HG02938 (cell line): ENCODE measurements at regions not wholly inside any gene's neighbourhood (a gene's known extent, or its start where the extent isn't known, plus 50 kb on each side); places are given as distances from the start of the nearest gene placed in this dataset.
"Not testable (repeated sequence)": the region's sequence is repeated elsewhere in the genome, so short reads cannot be mapped to it uniquely, and the experiment has no call there.

Experiments
- ATAC-seq: cut with Tn5 transposase; IDR thresholded peaks from one replicate; pipeline ENCODE4 v1.9.1; 2021; ENCODE audit warnings: mild to moderate bottlenecking, moderate library complexity; ENCODE audit not compliant: unreplicated experiment

GRCh38 chr5:72760259-72760658 lies 56.2 kb upstream of the TNPO1 start:
- ATAC-seq = no peak

GRCh38 chr5:72752909-72753308 lies 63.6 kb upstream of the TNPO1 start:
- no peak for ATAC-seq

- no peak for ATAC-seq
Observed at GRCh38 chr5:72749362-72749997, 67.0 kb upstream of the TNPO1 start.

GRCh38 chr5:72747826-72748225 lies 68.6 kb upstream of the TNPO1 start:
- ATAC-seq = no peak

- no peak for ATAC-seq
Observed at GRCh38 chr5:72746736-72747135, 69.7 kb upstream of the TNPO1 start.

GRCh38 chr5:72744136-72744535 lies 72.3 kb upstream of the TNPO1 start:
- no peak for ATAC-seq

- ATAC-seq = no peak
Observed at GRCh38 chr5:72741805-72742204, 74.7 kb upstream of the TNPO1 start.

GRCh38 chr5:72733810-72734209 lies 82.7 kb upstream of the TNPO1 start:
- ATAC-seq = no peak

GRCh38 chr5:72723581-72723980 lies 92.9 kb upstream of the TNPO1 start:
- no peak for ATAC-seq

GRCh38 chr5:72722792-72723452 lies 93.5 kb upstream of the TNPO1 start:
- no peak for ATAC-seq

- ATAC-seq = no peak
Observed at GRCh38 chr5:72721844-72722243, 94.6 kb upstream of the TNPO1 start.

- ATAC-seq = no peak
Observed at GRCh38 chr5:72720205-72720604, 96.3 kb upstream of the TNPO1 start.

GRCh38 chr5:72711351-72711750 lies 105.1 kb upstream of the TNPO1 start:
- no peak for ATAC-seq

GRCh38 chr5:72709341-72709740 lies 107.1 kb upstream of the TNPO1 start:
- no peak for ATAC-seq

GRCh38 chr5:72705178-72705577 lies 111.3 kb upstream of the TNPO1 start:
- ATAC-seq = no peak

GRCh38 chr5:72703876-72704275 lies 112.6 kb upstream of the TNPO1 start:
- ATAC-seq = no peak

GRCh38 chr5:72702881-72703434 lies 113.5 kb upstream of the TNPO1 start:
- no peak for ATAC-seq

- not testable (repeated sequence) for ATAC-seq
Observed at GRCh38 chr5:72702105-72702504, 114.4 kb upstream of the TNPO1 start.

GRCh38 chr5:72698481-72698880 lies 118.0 kb upstream of the TNPO1 start:
- no peak for ATAC-seq

- ATAC-seq = no peak
Observed at GRCh38 chr5:72697622-72698021, 118.8 kb upstream of the TNPO1 start.

- no peak for ATAC-seq
Observed at GRCh38 chr5:72695659-72696058, 120.8 kb upstream of the TNPO1 start.

- ATAC-seq = no peak
Observed at GRCh38 chr5:72694856-72695255, 121.6 kb upstream of the TNPO1 start.
